GM18951 (cell line): ENCODE measurements at regions not wholly inside any gene's neighbourhood (a gene's known extent, or its start where the extent isn't known, plus 50 kb on each side); places are given as distances from the start of the nearest gene placed in this dataset.
"Not testable (repeated sequence)": the region's sequence is repeated elsewhere in the genome, so short reads cannot be mapped to it uniquely, and the experiment has no call there.

Source experiments
- POLR2A ChIP-seq: IDR thresholded peaks from 4 replicates; pipeline ENCODE4 v1.6.1; 2011; ENCODE audit warnings: mild to moderate bottlenecking; ENCODE audit not compliant: insufficient read length, insufficient read depth; ENCODE audit errors: extremely low read depth
- in situ Hi-C: fragments of 300-500 bp; cut with MboI; formaldehyde crosslinking; loops from one replicate; pipeline ENCODE4 v1.12.0; 2022; ENCODE audit warnings: low sequenced_read_pairs, mixed read lengths, inconsistent platforms; ENCODE audit not compliant: unreplicated experiment

DNA sequence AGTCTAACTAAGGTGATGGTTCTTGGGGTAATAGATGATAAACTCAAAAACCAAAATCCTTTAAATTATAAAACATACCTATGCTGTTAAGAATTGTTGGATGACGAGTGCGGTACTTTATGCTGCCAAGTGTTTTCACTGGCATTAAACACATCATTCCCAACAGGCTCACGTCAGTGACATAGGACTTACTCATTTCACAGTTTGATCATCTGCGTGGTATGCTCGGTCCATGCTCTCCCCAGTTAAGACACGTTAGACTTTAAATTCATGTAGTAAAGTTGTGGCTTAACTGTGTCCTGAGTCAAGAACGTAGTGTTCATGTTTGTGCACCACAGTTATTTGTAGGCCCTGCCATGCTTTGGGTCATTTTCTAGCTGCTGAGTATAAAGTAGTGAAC, 125.6 kb upstream of the MYT1L start:
- in situ Hi-C loops, result no loop called here
- TF ChIP-seq POLR2A, result no peak

GRCh38 chr2:2455151-2455550, 124.1 kb upstream of the MYT1L start:
- in situ Hi-C loops, result no loop called here

DNA sequence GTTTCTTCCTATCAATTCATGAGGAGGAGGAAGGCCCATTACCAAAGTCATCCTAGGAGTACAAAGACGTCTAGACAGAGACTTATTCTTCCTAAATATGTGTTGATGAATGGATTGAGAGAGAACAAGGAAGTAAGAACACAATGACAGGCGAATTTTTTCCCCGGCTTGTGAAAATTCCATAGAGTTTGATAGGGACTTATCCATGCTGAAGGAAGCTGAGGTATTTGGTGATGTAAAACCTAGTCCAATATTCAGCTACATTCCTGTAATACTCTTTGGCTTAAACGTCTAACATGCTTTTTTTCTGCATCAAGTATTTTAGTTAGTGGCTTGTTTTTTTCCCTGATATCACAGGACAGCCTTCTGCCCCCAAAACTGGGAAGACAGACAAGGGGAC, 121.9 kb upstream of the MYT1L start:
- TF ChIP-seq POLR2A, result no peak
- in situ Hi-C loops, result no loop called here

More at GRCh38 chr2:2455151-2455550, 124.1 kb upstream of the MYT1L start:
- no peak for TF ChIP-seq POLR2A

GRCh38 chr2:2451275-2451674, 120.2 kb upstream of the MYT1L start:
- in situ Hi-C loops, result not testable (repeated sequence)

- in situ Hi-C loops, result no loop called here
- no peak for TF ChIP-seq POLR2A
These were observed 117.1 kb upstream of the MYT1L start for GRCh38 chr2:2448178-2448577.

DNA sequence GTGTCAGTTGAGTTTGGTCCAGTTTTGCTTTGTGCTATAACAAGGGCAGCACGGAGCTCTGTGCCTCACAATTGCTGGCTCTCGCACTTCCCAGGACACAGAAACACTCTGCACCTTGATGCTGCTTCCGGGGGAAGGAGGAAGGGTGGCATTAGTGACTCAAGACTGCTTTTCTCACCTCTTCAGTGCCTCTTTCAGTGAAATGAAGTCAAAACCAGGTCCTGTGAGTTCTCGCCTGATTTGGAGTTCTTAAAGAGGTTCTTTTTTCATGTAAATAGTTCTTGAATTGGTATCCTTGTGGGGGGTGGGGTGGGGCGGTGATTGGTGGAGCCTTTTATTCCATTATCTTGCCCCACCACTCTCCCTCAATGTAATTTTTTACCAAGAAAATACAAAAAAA, 91.5 kb upstream of the MYT1L start:
- in situ Hi-C loops, result no loop called here

DNA sequence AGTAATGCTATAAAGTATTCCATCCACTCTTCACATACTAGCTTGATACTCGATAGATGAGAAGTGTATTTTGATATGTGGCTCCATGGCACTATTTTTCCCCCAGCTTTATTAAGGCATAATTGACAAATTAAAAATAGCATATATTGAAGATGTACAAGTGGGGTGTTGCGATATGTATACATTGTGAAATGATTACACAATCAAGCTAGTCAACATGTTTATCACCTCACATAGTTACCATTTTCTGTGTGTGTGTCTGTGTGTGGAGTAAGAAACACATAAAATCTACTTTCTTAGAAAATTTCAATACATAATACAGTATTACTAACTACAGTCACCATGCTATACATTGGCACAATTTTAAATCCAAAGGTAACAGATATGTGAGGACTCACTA, 82.5 kb upstream of the MYT1L start:
- no peak for TF ChIP-seq POLR2A
- in situ Hi-C loops, result no loop called here

More for the DNA sequence above, 91.5 kb upstream of the MYT1L start:
- TF ChIP-seq POLR2A, result no peak

DNA sequence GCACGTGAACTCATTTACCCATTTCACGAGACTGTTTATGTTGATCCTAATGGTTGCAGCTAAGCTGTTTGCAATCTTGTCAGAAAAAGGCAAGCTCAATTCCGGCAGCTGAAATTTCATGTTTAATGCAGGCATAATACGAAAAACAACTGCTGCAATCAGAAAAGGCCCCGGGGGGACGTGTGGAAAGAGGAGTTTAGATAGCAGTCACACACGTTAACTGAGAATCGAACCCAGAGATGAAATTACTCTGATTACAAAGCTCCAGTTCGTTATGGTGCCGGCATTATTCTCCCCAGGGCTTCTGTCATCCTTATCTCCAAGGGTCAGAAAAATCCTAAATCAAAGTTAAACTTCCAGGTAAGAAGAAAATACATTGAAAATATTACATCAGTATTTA, 79.9 kb upstream of the MYT1L start:
- in situ Hi-C loops, result no loop called here
- no peak for TF ChIP-seq POLR2A

- TF ChIP-seq POLR2A, result no peak
- in situ Hi-C loops, result no loop called here
These were observed 78.4 kb upstream of the MYT1L start for GRCh38 chr2:2409481-2409880.

GRCh38 chr2:2405780-2406179, 74.7 kb upstream of the MYT1L start:
- TF ChIP-seq POLR2A, result no peak
- in situ Hi-C loops, result no loop called here

DNA sequence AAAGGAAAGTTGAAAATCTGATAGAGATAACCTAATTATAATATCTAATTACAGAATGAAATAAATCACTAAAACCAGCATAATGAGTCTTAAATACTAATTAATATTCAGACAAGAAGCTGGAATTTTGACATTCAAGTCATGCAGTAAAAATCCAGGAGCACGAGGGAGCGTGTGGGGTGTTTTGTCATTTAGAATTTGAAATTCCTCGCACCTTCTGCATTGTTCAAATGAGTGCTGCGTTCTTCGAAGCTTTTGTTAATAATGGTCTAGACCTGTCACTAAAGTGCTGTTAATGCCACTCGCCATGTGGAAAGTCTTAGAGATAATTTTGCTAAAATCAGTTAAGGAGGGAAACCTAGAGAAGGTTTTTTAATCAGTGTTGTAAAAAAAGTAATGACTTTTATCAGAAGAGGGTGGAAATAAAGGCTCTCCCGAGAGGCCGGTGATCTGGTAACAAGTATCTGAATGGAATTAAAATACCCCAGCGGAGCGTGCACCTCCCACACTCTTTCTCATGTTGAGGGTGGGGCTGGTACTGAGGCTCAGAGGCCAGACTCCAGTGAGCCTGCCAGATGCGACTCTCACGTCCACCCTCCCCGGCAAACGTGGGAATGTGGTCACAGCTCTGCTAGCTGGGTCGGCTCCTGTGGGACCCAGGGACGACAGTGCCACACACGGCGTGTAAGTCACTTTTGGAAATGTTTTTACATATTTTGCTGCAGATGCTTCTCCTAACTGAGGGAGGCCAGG, 69.4 kb upstream of the MYT1L start:
- in situ Hi-C loops, result no loop called here
- TF ChIP-seq POLR2A, result no peak

GRCh38 chr2:2399396-2399795, 68.3 kb upstream of the MYT1L start:
- TF ChIP-seq POLR2A, result no peak

DNA sequence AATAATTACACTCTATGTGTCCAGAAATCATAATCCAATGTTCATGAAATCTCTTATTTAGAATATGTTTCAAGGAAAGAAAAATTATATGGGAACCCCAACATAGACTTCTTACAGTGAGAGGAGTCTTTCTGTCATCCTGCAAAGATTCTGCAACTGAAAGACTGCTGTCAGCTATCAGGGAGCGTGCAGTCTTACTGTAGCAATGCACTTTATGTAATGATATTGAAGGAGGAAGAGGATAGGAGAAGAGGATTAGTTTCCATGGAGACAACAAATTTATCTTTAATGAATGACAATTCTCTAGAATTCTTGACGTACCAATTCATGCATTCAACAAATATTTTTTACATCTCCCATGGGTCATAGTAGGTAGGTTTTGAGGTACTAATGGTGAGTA, 61.3 kb upstream of the MYT1L start:
- no peak for TF ChIP-seq POLR2A
- in situ Hi-C loops, result no loop called here

More at GRCh38 chr2:2399396-2399795, 68.3 kb upstream of the MYT1L start:
- in situ Hi-C loops, result no loop called here

- in situ Hi-C loops, result no loop called here
- no peak for TF ChIP-seq POLR2A
These were observed 58.1 kb upstream of the MYT1L start for GRCh38 chr2:2389215-2389614.
